Endothelial cell (in vitro differentiated cells): ENCODE measurements at regions not wholly inside any gene's neighbourhood (a gene's known extent, or its start where the extent isn't known, plus 50 kb on each side); places are given as distances from the start of the nearest gene placed in this dataset.

Experiments used
- DNase-seq: peaks from one replicate; pipeline ENCODE4 v3.0.0; 2021; ENCODE audit warnings: low spot score
- H3K27ac Mint-ChIP-seq: one replicate; pipeline ENCODE4 v1.8.0; 2021; ENCODE audit warnings: mixed read lengths, inconsistent platforms; ENCODE audit not compliant: unreplicated experiment
- H3K27me3 Mint-ChIP-seq: one replicate; pipeline ENCODE4 v1.8.0; 2021; ENCODE audit warnings: mild to moderate bottlenecking, moderate library complexity, mixed read lengths, inconsistent platforms; ENCODE audit not compliant: unreplicated experiment
- H3K36me3 Mint-ChIP-seq: one replicate; pipeline ENCODE4 v1.8.0; 2021; ENCODE audit warnings: mild to moderate bottlenecking, low read depth, mixed read lengths, inconsistent platforms; ENCODE audit not compliant: unreplicated experiment
- H3K4me1 Mint-ChIP-seq: one replicate; pipeline ENCODE4 v1.8.0; 2021; ENCODE audit warnings: mild to moderate bottlenecking, mixed read lengths, inconsistent platforms; ENCODE audit not compliant: unreplicated experiment
- H3K4me3 Mint-ChIP-seq: one replicate; pipeline ENCODE4 v1.8.0; 2021; ENCODE audit warnings: mild to moderate bottlenecking, mixed read lengths, inconsistent platforms; ENCODE audit not compliant: unreplicated experiment
- H3K9me3 Mint-ChIP-seq: one replicate; pipeline ENCODE4 v1.8.0; 2021; ENCODE audit warnings: mixed read lengths, inconsistent platforms; ENCODE audit not compliant: unreplicated experiment
- CTCF ChIP-seq: fragments of 200-600 bp; sonication (generic); IDR thresholded peaks from one replicate; pipeline ENCODE4 v1.5.0; 2021; ENCODE audit warnings: antibody characterized with exemption; ENCODE audit not compliant: unreplicated experiment

GRCh38 chr2:216557413-216557812 is 58.8 kb downstream of the RPL37A start:
- Mint-ChIP-seq H3K4me3 (no peak overlapping the region), H3K36me3 (no peaks in the 10 kb centered on the region), H3K4me1 (peaks cover 3% of the 10 kb centered on the region), H3K9me3 (no peaks in the 10 kb centered on the region), H3K27me3 (peaks cover 5% of the 10 kb centered on the region), H3K27ac (no peak overlapping the region)
- no peak for DNase-seq
- TF ChIP-seq CTCF = no peak

DNA sequence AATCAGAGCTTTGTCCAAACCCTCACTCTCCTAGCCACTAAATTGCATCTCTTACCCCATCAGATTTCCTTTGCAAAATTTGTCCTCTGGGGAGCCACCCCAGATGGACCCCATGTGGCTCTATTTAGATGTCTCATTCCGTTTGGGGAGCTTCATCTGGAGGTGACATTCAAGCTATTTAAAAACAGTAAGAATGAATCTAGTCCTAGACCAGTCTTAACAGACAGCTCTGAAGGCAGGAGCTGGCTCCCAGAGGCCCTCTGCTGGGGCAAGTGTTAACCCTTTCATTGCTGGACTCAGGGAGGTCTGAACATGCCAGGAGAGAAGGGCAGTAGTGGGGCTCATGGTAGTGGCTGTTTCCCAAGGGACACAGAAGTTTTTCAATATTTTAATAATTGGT is 59.2 kb downstream of the RPL37A start:
- Mint-ChIP-seq H3K4me3 (no peak overlapping the region), H3K27me3 (peaks cover 5% of the 10 kb centered on the region), H3K27ac (no peak overlapping the region), H3K36me3 (no peaks in the 10 kb centered on the region), H3K9me3 (no peaks in the 10 kb centered on the region), H3K4me1 (peaks cover 6% of the 10 kb centered on the region)
- no peak for TF ChIP-seq CTCF
- no peak for DNase-seq

DNA sequence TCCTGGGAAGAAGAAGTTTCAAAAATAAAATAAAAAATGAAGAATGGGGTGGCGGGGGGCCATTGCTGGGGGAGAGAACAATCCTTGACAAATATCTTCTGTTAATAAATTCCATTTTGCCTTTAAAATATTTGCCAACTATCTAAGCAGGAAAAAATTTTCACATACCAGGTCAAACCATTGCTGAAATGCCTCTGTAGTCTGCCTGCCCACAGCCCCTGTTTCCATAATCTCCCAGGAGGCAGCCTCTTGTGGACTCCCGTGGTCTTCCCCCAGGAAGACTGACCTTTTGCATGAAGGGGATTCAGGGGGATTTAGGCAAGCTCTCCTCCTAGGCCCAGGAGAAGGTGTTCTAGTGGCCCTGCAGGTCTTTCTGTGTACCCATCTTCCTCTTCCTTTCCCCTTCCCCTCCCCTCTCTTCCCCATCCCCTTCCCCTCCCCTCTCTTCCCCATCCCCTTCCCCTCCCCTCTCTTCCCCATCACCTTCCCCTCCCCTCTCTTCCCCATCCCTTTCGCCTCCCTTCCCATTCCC is 61.0 kb downstream of the RPL37A start:
- no peak for TF ChIP-seq CTCF
- DNase-seq = no peak
- Mint-ChIP-seq H3K27ac (no peak overlapping the region), H3K9me3 (no peaks in the 10 kb centered on the region), H3K27me3 (peaks cover 6% of the 10 kb centered on the region), H3K4me3 (no peak overlapping the region), H3K36me3 (no peaks in the 10 kb centered on the region), H3K4me1 (peaks cover 3% of the 10 kb centered on the region)

- H3K4me1 Mint-ChIP-seq = peaks cover 3% of the 10 kb centered on the region
- H3K9me3 Mint-ChIP-seq = no peaks in the 10 kb centered on the region
- H3K27me3 Mint-ChIP-seq = peaks cover 2% of the 10 kb centered on the region
- no peak for DNase-seq
- no peaks in the 10 kb centered on the region for H3K36me3 Mint-ChIP-seq
- no peak overlapping the region for H3K4me3 Mint-ChIP-seq
- H3K27ac Mint-ChIP-seq = no peak overlapping the region
- TF ChIP-seq CTCF = no peak
Observed at GRCh38 chr2:216560838-216561270, 62.2 kb downstream of the RPL37A start.

- Mint-ChIP-seq H3K9me3 (no peaks in the 10 kb centered on the region), H3K27ac (peak overlapping the region; percentile 61), H3K36me3 (no peaks in the 10 kb centered on the region), H3K4me3 (no peak overlapping the region), H3K4me1 (peaks cover 3% of the 10 kb centered on the region), H3K27me3 (peaks cover 2% of the 10 kb centered on the region)
- TF ChIP-seq CTCF = no peak
- DNase-seq = no peak
Observed at GRCh38 chr2:216562696-216563435, 64.2 kb downstream of the RPL37A start.
